ENCODE measurements at regions not wholly inside any gene's neighbourhood (a gene's known extent, or its start where the extent isn't known, plus 50 kb on each side); places are given as distances from the start of the nearest gene placed in this dataset.

DNA sequence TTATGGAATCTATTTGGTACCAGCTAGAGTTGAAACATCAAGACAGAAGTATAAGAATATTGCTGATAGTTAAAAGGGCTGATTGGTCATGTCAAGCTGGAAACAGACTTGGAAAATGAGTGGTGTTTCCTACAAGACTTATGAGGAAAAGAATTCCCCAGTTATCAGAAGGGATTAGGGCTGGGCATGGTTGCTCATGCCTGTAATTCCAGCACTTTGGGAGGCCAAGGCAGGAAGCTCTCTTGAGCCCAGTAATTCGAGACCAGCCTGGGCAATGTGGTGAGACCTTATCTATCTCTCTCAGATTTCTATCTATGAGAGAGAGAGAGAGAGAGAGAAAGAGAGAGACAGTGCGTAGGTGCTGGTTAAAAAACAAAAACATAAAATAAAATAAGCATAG lies 139.5 kb upstream of the PMFBP1 start:
- H3K9ac ChIP-seq (ENCODE audit: low read length): no peak overlapping the region
- H3F3A ChIP-seq (ENCODE audit: insufficient read depth): no peaks in the 10 kb centered on the region
- H3K27ac ChIP-seq (ENCODE audit: low read depth, low read length): no peak overlapping the region
- TF ChIP-seq, protein P1, sequence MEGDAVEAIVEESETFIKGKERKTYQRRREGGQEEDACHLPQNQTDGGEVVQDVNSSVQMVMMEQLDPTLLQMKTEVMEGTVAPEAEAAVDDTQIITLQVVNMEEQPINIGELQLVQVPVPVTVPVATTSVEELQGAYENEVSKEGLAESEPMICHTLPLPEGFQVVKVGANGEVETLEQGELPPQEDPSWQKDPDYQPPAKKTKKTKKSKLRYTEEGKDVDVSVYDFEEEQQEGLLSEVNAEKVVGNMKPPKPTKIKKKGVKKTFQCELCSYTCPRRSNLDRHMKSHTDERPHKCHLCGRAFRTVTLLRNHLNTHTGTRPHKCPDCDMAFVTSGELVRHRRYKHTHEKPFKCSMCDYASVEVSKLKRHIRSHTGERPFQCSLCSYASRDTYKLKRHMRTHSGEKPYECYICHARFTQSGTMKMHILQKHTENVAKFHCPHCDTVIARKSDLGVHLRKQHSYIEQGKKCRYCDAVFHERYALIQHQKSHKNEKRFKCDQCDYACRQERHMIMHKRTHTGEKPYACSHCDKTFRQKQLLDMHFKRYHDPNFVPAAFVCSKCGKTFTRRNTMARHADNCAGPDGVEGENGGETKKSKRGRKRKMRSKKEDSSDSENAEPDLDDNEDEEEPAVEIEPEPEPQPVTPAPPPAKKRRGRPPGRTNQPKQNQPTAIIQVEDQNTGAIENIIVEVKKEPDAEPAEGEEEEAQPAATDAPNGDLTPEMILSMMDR (IDR thresholded peaks at IDR 0.05; ENCODE audit: insufficient read depth, low read length, poor library complexity, severe bottlenecking): no peak
- TF ChIP-seq EZH2phosphoT487 (conservative IDR thresholded peaks at IDR 0.05; ENCODE audit: low read length): no peak
- no peaks in the 10 kb centered on the region for H3K36me3 ChIP-seq (ENCODE audit: low read length)
- H3K4me2 ChIP-seq (ENCODE audit: low read depth, low read length, poor library complexity, severe bottlenecking): no peak overlapping the region
- no peaks in the 10 kb centered on the region for H3K9me3 ChIP-seq (ENCODE audit: insufficient read depth, low read length)
- H2AFZ ChIP-seq (ENCODE audit: low read depth, low read length, severe bottlenecking): no peak overlapping the region
- no peak overlapping the region for H3K4me3 ChIP-seq (ENCODE audit: insufficient read depth, low read length, poor library complexity, severe bottlenecking)
- H4K20me1 ChIP-seq (ENCODE audit: low read depth, low read length): no peaks in the 10 kb centered on the region
- H3K9me2 ChIP-seq (replicated peaks; ENCODE audit: insufficient read depth, low read length): no peaks in the 10 kb centered on the region
- no peaks in the 10 kb centered on the region for H3K27me3 ChIP-seq (ENCODE audit: low read length)
- no peaks in the 10 kb centered on the region for H3K79me2 ChIP-seq (ENCODE audit: insufficient read depth, low read length)

DNA sequence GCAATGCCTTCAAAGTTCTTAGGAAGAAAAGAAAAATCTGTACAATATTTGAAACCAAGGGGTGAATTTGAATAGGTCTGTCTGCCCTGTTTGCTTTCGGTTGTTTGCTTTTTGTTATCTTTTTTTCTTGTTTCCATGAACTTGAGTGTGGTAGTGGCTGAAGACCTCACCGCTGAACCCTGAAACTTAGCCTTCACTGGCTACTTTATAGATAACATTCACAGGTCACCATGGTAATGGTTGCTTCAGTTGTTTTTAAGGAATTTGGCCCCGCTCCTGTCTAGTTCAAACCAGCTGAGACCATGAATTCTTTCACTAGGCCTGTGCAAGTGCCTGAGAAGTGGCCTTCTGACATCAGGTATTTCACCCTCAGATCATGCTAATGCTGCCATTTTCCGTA lies 137.0 kb upstream of the PMFBP1 start:
- Histone ChIP-seq H3K9me2 (replicated peaks; ENCODE audit: insufficient read depth, low read length) (no peaks in the 10 kb centered on the region), H3K27ac (ENCODE audit: low read depth, low read length) (no peak overlapping the region), H3K9ac (ENCODE audit: low read length) (no peak overlapping the region), H3K4me3 (ENCODE audit: insufficient read depth, low read length, poor library complexity, severe bottlenecking) (no peak overlapping the region), H3K27me3 (ENCODE audit: low read length) (no peaks in the 10 kb centered on the region), H4K20me1 (ENCODE audit: low read depth, low read length) (no peaks in the 10 kb centered on the region), H3F3A (ENCODE audit: insufficient read depth) (no peaks in the 10 kb centered on the region), H2AFZ (ENCODE audit: low read depth, low read length, severe bottlenecking) (no peak overlapping the region), H3K9me3 (ENCODE audit: insufficient read depth, low read length) (no peaks in the 10 kb centered on the region), H3K36me3 (ENCODE audit: low read length) (no peaks in the 10 kb centered on the region), H3K79me2 (ENCODE audit: insufficient read depth, low read length) (no peaks in the 10 kb centered on the region), H3K4me2 (ENCODE audit: low read depth, low read length, poor library complexity, severe bottlenecking) (no peak overlapping the region)
- no peak for TF ChIP-seq EZH2phosphoT487 (conservative IDR thresholded peaks at IDR 0.05; ENCODE audit: low read length)
- TF ChIP-seq, protein P1 (IDR thresholded peaks at IDR 0.05; ENCODE audit: insufficient read depth, low read length, poor library complexity, severe bottlenecking): no peak

DNA sequence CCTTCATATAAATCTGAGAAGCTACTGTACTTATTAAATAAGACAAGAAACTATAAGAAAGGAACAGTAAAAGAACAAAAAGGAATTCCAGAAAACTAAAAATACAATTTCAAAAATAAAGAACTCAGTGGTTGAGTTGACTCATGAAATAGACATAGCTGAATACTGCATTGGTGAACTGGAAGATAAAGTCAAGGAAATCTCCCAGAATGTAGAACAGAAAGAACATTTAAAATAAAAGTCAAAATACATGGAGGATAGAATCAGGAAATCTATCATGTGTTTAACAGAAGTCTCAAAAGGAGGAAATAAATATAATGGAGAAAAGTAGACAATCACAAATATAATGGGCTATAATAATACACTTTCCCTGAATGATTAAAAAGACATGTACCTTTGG lies 136.4 kb upstream of the PMFBP1 start:
- Histone ChIP-seq H3K27ac (ENCODE audit: low read depth, low read length) (no peak overlapping the region), H3F3A (ENCODE audit: insufficient read depth) (no peaks in the 10 kb centered on the region), H3K27me3 (ENCODE audit: low read length) (no peaks in the 10 kb centered on the region), H3K79me2 (ENCODE audit: insufficient read depth, low read length) (no peaks in the 10 kb centered on the region), H3K36me3 (ENCODE audit: low read length) (no peaks in the 10 kb centered on the region), H3K4me3 (ENCODE audit: insufficient read depth, low read length, poor library complexity, severe bottlenecking) (no peak overlapping the region), H2AFZ (ENCODE audit: low read depth, low read length, severe bottlenecking) (no peak overlapping the region), H3K9me3 (ENCODE audit: insufficient read depth, low read length) (no peaks in the 10 kb centered on the region), H3K4me2 (ENCODE audit: low read depth, low read length, poor library complexity, severe bottlenecking) (no peak overlapping the region), H3K9ac (ENCODE audit: low read length) (no peak overlapping the region), H4K20me1 (ENCODE audit: low read depth, low read length) (no peaks in the 10 kb centered on the region), H3K9me2 (replicated peaks; ENCODE audit: insufficient read depth, low read length) (no peaks in the 10 kb centered on the region)
- no peak for TF ChIP-seq EZH2phosphoT487 (conservative IDR thresholded peaks at IDR 0.05; ENCODE audit: low read length)
- TF ChIP-seq, protein P1 (IDR thresholded peaks at IDR 0.05; ENCODE audit: insufficient read depth, low read length, poor library complexity, severe bottlenecking): no peak
